Fibroblast of skin of scalp (primary cell): ENCODE measurements at regions not wholly inside any gene's neighbourhood (a gene's known extent, or its start where the extent isn't known, plus 50 kb on each side); places are given as distances from the start of the nearest gene placed in this dataset.
A peak's percentile ranks its signal among the peaks of the same experiment; 100 is the strongest.

Experiments used
- DNase-seq: peaks from one replicate; pipeline ENCODE4 v3.0.0-alpha.2; 2013

- no peak for DNase-seq
These were observed 90.1 kb downstream of the ANKRD60 start for GRCh38 chr20:58138395-58138794.

DNA sequence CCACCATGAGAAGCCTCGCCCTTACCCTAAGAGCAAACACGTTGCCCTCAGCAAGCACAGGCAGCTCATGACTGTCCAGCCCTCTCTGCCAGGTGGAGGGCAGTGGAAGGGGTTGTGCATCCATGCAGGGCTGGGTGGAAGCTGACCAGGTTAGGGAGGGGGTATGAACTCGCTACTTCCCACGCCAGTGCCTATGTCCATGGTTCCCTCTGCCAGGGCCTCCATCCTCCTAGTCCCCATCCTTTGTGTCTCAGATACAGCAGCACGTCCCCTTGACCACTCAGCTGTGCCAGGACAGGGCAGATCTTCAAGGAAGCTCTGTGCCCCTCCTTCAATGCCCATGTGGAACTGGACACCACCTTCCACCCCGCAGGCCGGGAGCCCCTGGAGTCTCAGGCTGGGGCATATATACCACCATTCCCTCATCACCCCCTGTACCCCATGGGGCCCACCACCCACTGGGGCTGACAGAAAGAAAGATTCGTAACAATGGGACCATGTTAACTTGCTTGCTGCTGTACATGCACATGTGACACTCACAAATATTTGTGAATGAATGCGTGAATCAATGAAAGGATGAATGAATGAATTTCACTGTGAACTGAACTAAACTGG is 90.7 kb downstream of the ANKRD60 start:
- DNase-seq, result no peak

DNA sequence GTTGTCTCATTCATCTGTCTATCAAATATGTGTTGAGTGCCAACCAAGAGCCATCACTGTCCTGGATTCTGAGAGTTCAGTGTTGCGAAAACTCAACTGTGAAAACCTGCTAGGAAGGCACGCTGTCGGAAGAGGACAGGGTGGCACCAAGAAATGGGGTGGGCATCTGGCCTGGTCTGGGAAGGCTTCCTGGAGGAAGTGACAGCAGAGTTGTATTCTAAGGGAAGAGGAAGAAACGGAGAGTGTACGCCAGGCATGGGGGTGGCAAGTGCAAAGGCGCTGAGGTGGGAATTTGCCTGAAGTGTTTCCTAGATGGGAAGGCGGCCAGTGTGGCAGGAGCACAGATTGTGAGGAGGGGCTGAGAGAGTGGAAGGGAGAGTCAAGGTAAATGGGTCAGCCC is 91.2 kb downstream of the ANKRD60 start:
- no peak for DNase-seq

GRCh38 chr20:58136149-58136484 is 92.3 kb downstream of the ANKRD60 start:
- no peak for DNase-seq

DNA sequence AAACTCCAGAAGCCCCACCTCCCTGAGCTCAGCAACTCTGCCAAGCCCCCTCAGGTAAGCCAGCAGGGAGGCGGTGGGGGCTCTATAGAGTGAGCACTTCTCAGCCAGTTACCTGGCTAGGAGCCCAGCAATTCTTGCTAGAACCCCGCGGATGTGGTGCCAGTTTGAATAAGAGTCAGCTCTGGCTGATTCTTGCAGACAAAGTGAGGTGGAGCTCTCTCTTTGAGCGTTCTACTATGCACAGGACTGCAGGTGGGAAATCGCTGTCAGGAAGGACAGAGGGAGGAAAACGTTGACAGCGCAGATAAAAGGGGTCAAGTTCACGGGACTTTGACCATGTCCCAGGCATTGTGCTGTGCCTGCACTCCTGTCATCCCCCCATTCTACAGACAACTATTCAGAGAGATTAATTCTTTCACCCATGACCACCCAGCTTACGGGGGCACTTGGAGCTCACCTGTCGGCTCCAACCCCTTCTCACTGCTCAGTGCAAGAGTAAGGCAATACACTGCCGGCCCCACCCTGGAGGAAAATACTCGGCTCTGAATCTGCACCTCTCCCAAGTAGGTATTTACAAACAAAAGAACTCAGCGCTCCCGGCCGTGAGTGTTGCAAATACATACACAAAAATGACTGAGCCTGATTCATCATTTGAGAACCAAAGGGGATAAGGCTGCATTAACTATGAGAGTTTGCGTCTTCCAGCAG is 92.9 kb downstream of the ANKRD60 start:
- no peak for DNase-seq

GRCh38 chr20:58133020-58133808 is 95.2 kb downstream of the ANKRD60 start:
- no peak for DNase-seq

GRCh38 chr20:58131551-58132142 is 96.8 kb downstream of the ANKRD60 start:
- DNase-seq, result peak; percentile 79

DNA sequence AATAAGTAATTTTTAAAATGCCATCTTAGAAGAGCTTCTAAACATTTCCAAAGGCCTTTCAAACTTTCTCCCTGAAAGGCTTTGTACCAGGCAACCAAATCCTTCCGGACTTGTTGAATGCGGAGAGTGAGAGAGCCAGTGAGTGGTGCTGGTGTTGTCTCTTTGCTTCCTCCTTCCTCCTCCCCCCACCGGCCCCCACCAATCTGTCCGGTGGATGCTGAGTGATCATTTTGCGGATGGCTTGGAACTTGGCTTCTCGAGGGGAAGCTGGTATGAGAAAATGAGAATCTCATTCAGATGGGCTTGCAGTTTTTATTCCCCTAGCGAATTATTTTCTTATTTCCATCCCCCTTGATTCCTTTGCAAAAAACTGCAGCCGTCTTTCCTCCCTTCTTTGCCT is 97.3 kb downstream of the ANKRD60 start:
- peak; percentile 62 for DNase-seq

GRCh38 chr20:58130581-58130980 is 97.9 kb downstream of the ANKRD60 start:
- DNase-seq, result peak; percentile 28

- DNase-seq, result no peak
These were observed 98.3 kb downstream of the ANKRD60 start for GRCh38 chr20:58130156-58130555.

- DNase-seq, result no peak
These were observed 98.7 kb downstream of the ANKRD60 start for GRCh38 chr20:58129721-58130151.

DNA sequence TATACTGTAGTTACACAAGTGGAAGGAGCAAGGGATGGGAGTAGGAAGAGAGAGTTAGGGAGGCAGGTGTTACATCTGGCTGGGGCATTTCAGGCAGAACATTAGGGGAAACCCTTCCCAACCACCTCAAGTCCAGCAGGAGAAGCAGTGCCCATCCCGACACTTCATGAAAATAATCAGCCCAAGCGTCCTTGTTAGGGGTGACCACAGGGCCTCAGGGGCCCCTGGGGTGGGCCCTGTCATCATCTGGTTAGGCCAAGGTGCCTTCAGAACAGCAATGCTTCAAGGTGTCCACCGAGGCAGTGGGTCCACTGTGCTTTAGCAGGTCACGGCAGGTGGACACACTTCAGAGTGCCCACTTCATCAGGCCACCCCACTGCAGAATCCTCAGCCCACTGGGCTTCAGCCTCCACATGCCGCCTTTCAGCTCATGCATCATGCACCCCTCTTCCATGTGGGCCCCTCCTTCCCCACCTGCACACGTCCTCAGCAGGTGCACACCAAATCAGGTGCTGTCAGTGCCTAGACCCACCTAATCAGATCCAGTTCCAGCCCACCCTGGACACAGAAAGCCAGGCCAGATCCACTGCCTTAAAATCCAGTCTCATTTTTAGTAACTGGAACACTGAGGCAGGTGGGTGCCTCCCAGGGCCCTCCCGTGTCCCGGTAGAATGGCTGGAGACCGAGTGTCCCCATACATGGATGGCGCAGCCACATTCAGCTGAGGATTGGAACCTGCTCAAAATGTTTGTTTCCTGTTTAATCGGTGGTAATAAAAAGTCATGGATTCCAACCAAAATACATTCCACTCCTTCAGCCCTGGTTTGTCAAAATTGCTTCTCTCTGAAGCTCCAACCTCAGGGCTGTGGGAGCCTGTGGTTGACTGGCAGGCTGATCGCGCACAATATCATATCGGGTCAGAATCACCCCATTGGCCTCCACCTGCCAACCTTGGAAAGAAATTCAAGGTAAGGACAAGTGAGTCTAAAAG is 99.5 kb downstream of the ANKRD60 start:
- no peak for DNase-seq

GRCh38 chr20:58127701-58128111 is 100.7 kb downstream of the ANKRD60 start:
- peak; percentile 52 for DNase-seq

GRCh38 chr20:58125726-58126125 is 102.7 kb downstream of the ANKRD60 start:
- DNase-seq, result no peak

- DNase-seq, result peak; percentile 47
These were observed 110.5 kb downstream of the ANKRD60 start for GRCh38 chr20:58117944-58118343.

DNA sequence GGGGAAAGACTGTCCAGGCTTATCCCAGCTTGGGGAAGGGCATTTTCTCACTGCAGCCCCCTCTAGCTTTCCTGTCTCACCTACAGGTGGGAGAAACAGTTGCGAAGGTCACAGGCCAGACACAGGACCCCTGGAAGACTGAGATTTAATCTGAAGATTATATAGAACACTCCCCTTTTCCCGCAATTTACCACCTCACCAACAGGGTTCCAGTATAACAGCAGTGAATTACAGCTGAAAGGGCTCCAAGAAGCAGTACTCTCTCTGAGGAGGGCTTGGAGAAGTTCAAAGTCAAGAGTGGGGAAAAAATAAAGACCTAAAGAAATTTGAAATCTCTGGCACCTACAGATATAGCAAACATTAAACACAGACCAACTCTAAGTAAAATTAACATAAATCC is 111.9 kb downstream of the ANKRD60 start:
- no peak for DNase-seq

GRCh38 chr20:58113716-58114115 is 114.7 kb downstream of the ANKRD60 start:
- DNase-seq, result no peak

DNA sequence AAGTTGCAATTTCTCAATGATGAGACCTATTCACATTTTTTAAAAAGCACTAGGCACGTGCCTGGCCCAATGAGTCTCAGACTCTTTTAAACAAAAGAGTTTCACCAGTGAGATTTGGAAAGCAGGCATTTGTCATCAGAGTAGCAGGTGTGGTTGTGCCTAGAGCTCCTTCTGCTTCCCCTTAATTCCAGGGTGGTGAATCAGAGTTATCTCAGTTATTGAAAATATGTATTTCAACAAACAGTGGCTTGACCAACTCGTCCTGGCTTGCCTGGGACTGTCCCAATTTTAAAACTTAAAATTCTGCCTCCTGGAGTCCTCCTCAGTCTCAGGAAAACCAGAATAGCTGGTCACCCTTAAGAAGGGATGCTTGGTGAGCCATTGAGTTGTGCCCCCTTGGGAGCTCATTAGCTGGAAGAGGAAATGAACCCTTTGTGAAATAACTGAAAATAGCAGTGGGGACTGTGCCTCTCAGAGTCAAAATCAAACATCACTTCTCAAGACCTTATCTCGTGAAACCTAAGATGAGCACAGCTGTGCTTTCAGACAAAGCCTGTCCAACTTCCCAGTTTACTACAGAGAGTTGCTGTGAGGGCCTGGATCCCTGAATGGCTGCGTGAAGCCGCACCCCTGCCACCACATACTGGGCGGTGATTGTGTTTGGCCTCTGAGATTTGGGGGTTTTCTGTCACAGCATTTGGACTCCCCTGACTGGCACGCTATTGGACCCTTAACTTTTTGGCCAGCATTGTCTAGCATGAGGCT is 116.3 kb downstream of the ANKRD60 start:
- DNase-seq, result peak; percentile 88

GRCh38 chr20:58111310-58112016 is 117.0 kb downstream of the ANKRD60 start:
- no peak for DNase-seq

GRCh38 chr20:58109918-58110635 is 118.4 kb downstream of the ANKRD60 start:
- DNase-seq, result no peak
